ENCODE measurements at regions not wholly inside any gene's neighbourhood (a gene's known extent, or its start where the extent isn't known, plus 50 kb on each side); places are given as distances from the start of the nearest gene placed in this dataset.

- TF ChIP-seq TAF1 (IDR thresholded peaks at IDR 0.05; ENCODE audit: low read depth, low read length) (no peak), POLR2A (IDR thresholded peaks at IDR 0.05; ENCODE audit: low read depth, low read length) (no peak), POLR2AphosphoS5 (IDR thresholded peaks at IDR 0.05; ENCODE audit: low read depth, low read length) (no peak), POU2F2 (IDR thresholded peaks at IDR 0.05; ENCODE audit: low read depth, low read length) (no peak)
These were observed 268.3 kb upstream of the PDZRN3 start for GRCh38 chr3:73893089-73893488.

Data from GM12891 (cell line).